Omental fat pad (tissue), 3 donors: ENCODE measurements at regions not wholly inside any gene's neighbourhood (a gene's known extent, or its start where the extent isn't known, plus 50 kb on each side); places are given as distances from the start of the nearest gene placed in this dataset.
"Not testable (repeated sequence)": the region's sequence is repeated elsewhere in the genome, so short reads cannot be mapped to it uniquely, and the experiment has no call there.

Experiments used
- ATAC-seq: fragments of 150-250 bp; one replicate; pipeline ENCODE4 v1.9.1; 2016; ENCODE audit warnings: mild to moderate bottlenecking, moderate library complexity; ENCODE audit not compliant: low FRiP score
- DNase-seq: peaks from one replicate; pipeline ENCODE4 v3.0.0-alpha.2; 2019; ENCODE audit warnings: low spot score
- CTCF ChIP-seq, 3 donors: fragments of 450-650 bp; IDR thresholded peaks; one replicate each; pipeline ENCODE4 v1.5.1; 2016 to 2017; ENCODE audit warnings: antibody characterized with exemption in 3 of 3, mild to moderate bottlenecking in 3 of 3, moderate library complexity in 2 of 3

- no peak for TF ChIP-seq CTCF (IDR thresholded peaks at IDR 0.05)
- ATAC-seq, result no peak
- DNase-seq, result no peak
Measured at GRCh38 chr6:126890055-126890454, 228.4 kb upstream of the RSPO3 start.

GRCh38 chr6:126891158-126891557, 227.3 kb upstream of the RSPO3 start:
- DNase-seq (no peak), ATAC-seq (no peak)
- no peak for TF ChIP-seq CTCF (IDR thresholded peaks at IDR 0.05)

- not testable (repeated sequence) for ATAC-seq, DNase-seq
Measured at GRCh38 chr6:126892869-126893268, 225.6 kb upstream of the RSPO3 start.

- no peak for TF ChIP-seq CTCF (IDR thresholded peaks at IDR 0.05)
Measured at GRCh38 chr6:126897758-126898157, 220.7 kb upstream of the RSPO3 start.

GRCh38 chr6:126904176-126904575, 214.3 kb upstream of the RSPO3 start:
- ATAC-seq, result no peak
- no peak for DNase-seq
- TF ChIP-seq CTCF (IDR thresholded peaks at IDR 0.05), result no peak

More at GRCh38 chr6:126897758-126898157, 220.7 kb upstream of the RSPO3 start:
- ATAC-seq (no peak), DNase-seq (no peak)

GRCh38 chr6:126905917-126906316, 212.6 kb upstream of the RSPO3 start:
- ATAC-seq (no peak), DNase-seq (no peak)
- no peak for TF ChIP-seq CTCF (IDR thresholded peaks at IDR 0.05)

- no peak for TF ChIP-seq CTCF (IDR thresholded peaks at IDR 0.05)
- no peak for ATAC-seq
- DNase-seq, result no peak
Measured at GRCh38 chr6:126907312-126907711, 211.2 kb upstream of the RSPO3 start.

GRCh38 chr6:126907996-126908395, 210.5 kb upstream of the RSPO3 start:
- ATAC-seq, result no peak
- no peak for TF ChIP-seq CTCF (IDR thresholded peaks at IDR 0.05)

More at GRCh38 chr6:126907996-126908395, 210.5 kb upstream of the RSPO3 start:
- no peak for DNase-seq
